DND-41 (cell line): ENCODE measurements at regions not wholly inside any gene's neighbourhood (a gene's known extent, or its start where the extent isn't known, plus 50 kb on each side); places are given as distances from the start of the nearest gene placed in this dataset.

Experiments
- ATAC-seq: fragments of 200-7000 bp; cut with Tn5 transposase; 3 replicates; pipeline ENCODE4 v1.9.1; 2021; ENCODE audit warnings: low read depth; ENCODE audit not compliant: insufficient read depth
- DNase-seq: peaks from one replicate; pipeline ENCODE4 v3.0.0-alpha.2; 2020
- H2AFZ ChIP-seq: 2 replicates; pipeline ENCODE4 v1.6.0; 2012; ENCODE audit warnings: low read depth, low read length
- H3K27ac ChIP-seq: 2 replicates; pipeline ENCODE4 v1.5.1; 2012; ENCODE audit warnings: low read length, inconsistent platforms
- H3K27me3 ChIP-seq: fragments of 200-600 bp; sonication (generic); 2 replicates; pipeline ENCODE4 v1.6.0; 2012; ENCODE audit warnings: low read length, mild to moderate bottlenecking, inconsistent platforms; ENCODE audit not compliant: insufficient read depth, poor library complexity
- H3K36me3 ChIP-seq: 2 replicates; pipeline ENCODE4 v1.5.1; 2012; ENCODE audit warnings: low read length, inconsistent platforms; ENCODE audit not compliant: insufficient read depth
- H3K4me1 ChIP-seq: 2 replicates; pipeline ENCODE4 v1.5.1; 2012; ENCODE audit warnings: mild to moderate bottlenecking, low read length; ENCODE audit not compliant: insufficient read depth
- H3K4me2 ChIP-seq: 2 replicates; pipeline ENCODE4 v1.6.0; 2012; ENCODE audit warnings: mild to moderate bottlenecking, moderate library complexity, low read length, inconsistent platforms; ENCODE audit not compliant: insufficient read depth
- H3K4me3 ChIP-seq, 2 experiments: fragments of 200-600 bp in 1 of 2; shearing (Covaris generic) in 1 of 2; 2 replicates each; pipeline ENCODE4 v1.5.1; 2012 to 2016; ENCODE audit warnings: inconsistent platforms in 2 of 2, low read length in 2 of 2, mild to moderate bottlenecking in 2 of 2, low read depth in 1 of 2, moderate library complexity in 1 of 2
- H3K79me2 ChIP-seq: 2 replicates; pipeline ENCODE4 v1.6.0; 2012; ENCODE audit warnings: low read length, inconsistent platforms; ENCODE audit not compliant: insufficient read depth
- H3K9ac ChIP-seq: 2 replicates; pipeline ENCODE4 v1.6.0; 2012; ENCODE audit warnings: low read depth, mild to moderate bottlenecking, inconsistent platforms, low read length, moderate library complexity
- H3K9me3 ChIP-seq: 2 replicates; pipeline ENCODE4 v1.5.1; 2012; ENCODE audit warnings: low read length, moderate library complexity, mild to moderate bottlenecking, inconsistent platforms; ENCODE audit not compliant: insufficient read depth, severe bottlenecking
- H4K20me1 ChIP-seq: 2 replicates; pipeline ENCODE4 v1.6.0; 2012; ENCODE audit warnings: low read length; ENCODE audit not compliant: insufficient read depth
- CTCF ChIP-seq: IDR thresholded peaks from 2 replicates; pipeline ENCODE4 v1.5.1; 2012; ENCODE audit warnings: borderline replicate concordance, low read length, moderate library complexity, mild to moderate bottlenecking; ENCODE audit not compliant: poor library complexity, severe bottlenecking; ENCODE audit errors: extremely low read depth
- EZH2 ChIP-seq: IDR thresholded peaks from 3 replicates; pipeline ENCODE4 v1.6.1; 2012; ENCODE audit warnings: borderline replicate concordance, low read depth, mild to moderate bottlenecking, moderate library complexity, low read length, inconsistent platforms; ENCODE audit not compliant: severe bottlenecking

- H2AFZ ChIP-seq = no peak overlapping the region
- no peaks in the 10 kb centered on the region for H3K79me2 ChIP-seq
- H3K4me1 ChIP-seq = no peaks in the 10 kb centered on the region
- H3K9me3 ChIP-seq = no peaks in the 10 kb centered on the region
- no peak overlapping the region for H3K4me3 ChIP-seq
- H3K9ac ChIP-seq = no peak overlapping the region
- ATAC-seq (no peak), DNase-seq (no peak)
- no peaks in the 10 kb centered on the region for H4K20me1 ChIP-seq
- no peak overlapping the region for H3K4me2 ChIP-seq
- no peak for TF ChIP-seq CTCF
- TF ChIP-seq EZH2 = no peak
- no peaks in the 10 kb centered on the region for H3K36me3 ChIP-seq
- peaks cover 28% of the 10 kb centered on the region for H3K27me3 ChIP-seq
- no peak overlapping the region for H3K27ac ChIP-seq
Observed at GRCh38 chr12:113744802-113745395, 221.2 kb downstream of the RBM19 start.

GRCh38 chr12:113742801-113743200 lies 223.3 kb downstream of the RBM19 start:
- Histone ChIP-seq H3K27me3 (peaks cover 27% of the 10 kb centered on the region), H4K20me1 (no peaks in the 10 kb centered on the region), H2AFZ (no peak overlapping the region), H3K9ac (no peak overlapping the region), H3K9me3 (no peaks in the 10 kb centered on the region), H3K79me2 (no peaks in the 10 kb centered on the region), H3K36me3 (no peaks in the 10 kb centered on the region), H3K4me3 (no peak overlapping the region), H3K4me2 (no peak overlapping the region), H3K4me1 (no peaks in the 10 kb centered on the region), H3K27ac (no peak overlapping the region)
- no peak for ATAC-seq
- DNase-seq = no peak
- TF ChIP-seq CTCF (no peak), EZH2 (no peak)

GRCh38 chr12:113740699-113741098 lies 225.4 kb downstream of the RBM19 start:
- Histone ChIP-seq H3K4me1 (no peaks in the 10 kb centered on the region), H3K9ac (no peak overlapping the region), H3K4me3 (no peak overlapping the region), H3K79me2 (no peaks in the 10 kb centered on the region), H3K27me3 (peaks cover 11% of the 10 kb centered on the region), H3K4me2 (no peak overlapping the region), H3K36me3 (no peaks in the 10 kb centered on the region), H2AFZ (no peak overlapping the region), H4K20me1 (no peaks in the 10 kb centered on the region), H3K27ac (no peak overlapping the region), H3K9me3 (no peaks in the 10 kb centered on the region)
- ATAC-seq (no peak), DNase-seq (no peak)
- TF ChIP-seq CTCF = no peak
- TF ChIP-seq EZH2 = no peak
